Right lobe of liver (tissue), 4 donors: ENCODE measurements at regions not wholly inside any gene's neighbourhood (a gene's known extent, or its start where the extent isn't known, plus 50 kb on each side); places are given as distances from the start of the nearest gene placed in this dataset.

Experiments used
- CTCF ChIP-seq, 4 donors: fragments of 200-600 bp in 3 of 4; fragments of 450-650 bp in 1 of 4; IDR thresholded peaks; one replicate each; pipeline versions ENCODE4 v1.5.1 to v1.8.0; 2016 to 2022; ENCODE audit warnings: antibody characterized with exemption in 4 of 4, mild to moderate bottlenecking in 2 of 4
- POLR2A ChIP-seq: fragments of 450-650 bp; IDR thresholded peaks from one replicate; pipeline ENCODE4 v1.6.1; 2017; ENCODE audit warnings: antibody characterized with exemption, mild to moderate bottlenecking
- donor health status: DM: no; HTN: no; CAD: no.
- donor health status: DM: no; HTN: no; CAD: no.
- donor health status: DM: no; HTN: yes; CAD: no.

- TF ChIP-seq POLR2A: no peak
- no peak for TF ChIP-seq CTCF (IDR thresholded peaks at IDR 0.05)
Observed at GRCh38 chr11:97948793-97949192, 1072.0 kb upstream of the CNTN5 start.
